ENCODE measurements at regions not wholly inside any gene's neighbourhood (a gene's known extent, or its start where the extent isn't known, plus 50 kb on each side); places are given as distances from the start of the nearest gene placed in this dataset.

DNA sequence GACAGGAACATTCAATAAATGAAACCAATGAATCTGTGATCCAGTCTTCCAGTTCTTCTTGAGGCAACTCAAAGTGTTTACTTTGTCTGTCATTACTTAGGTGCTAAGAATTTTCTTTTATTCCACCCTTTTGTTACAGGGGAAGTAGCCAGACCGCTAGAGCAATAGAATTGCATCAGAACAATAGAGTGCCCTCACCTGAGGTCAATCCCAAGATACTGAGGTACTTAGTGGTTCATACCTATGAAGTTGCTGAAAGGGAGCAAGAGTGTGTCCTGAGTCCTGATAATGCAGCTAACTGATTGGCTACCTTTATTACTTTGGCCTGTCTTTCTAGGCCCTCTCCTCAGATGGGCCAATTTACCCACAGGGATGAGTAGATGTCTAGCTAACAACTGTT is 359.4 kb upstream of the KCNH7 start:
- TF ChIP-seq ZNF274 (IDR thresholded peaks at IDR 0.05; ENCODE audit: low read depth, low read length) (no peak), YY1 (IDR thresholded peaks at IDR 0.05; ENCODE audit: insufficient read depth, insufficient read length) (no peak), SUZ12 (IDR thresholded peaks at IDR 0.05; ENCODE audit: extremely low read depth, insufficient read depth, insufficient read length) (no peak)
- H3K27me3 ChIP-seq (ENCODE audit: insufficient read depth, insufficient read length): no peaks in the 10 kb centered on the region
- no peak for DNase-seq (ENCODE audit: low read depth, low spot score)
- no peaks in the 10 kb centered on the region for H3K36me3 ChIP-seq (ENCODE audit: insufficient read depth, insufficient read length, low read length)
- H3K9me3 ChIP-seq (ENCODE audit: insufficient read depth, low read length): no peaks in the 10 kb centered on the region
- no peaks in the 10 kb centered on the region for H3K4me1 ChIP-seq (ENCODE audit: insufficient read depth, insufficient read length)
- H3K9ac ChIP-seq (ENCODE audit: insufficient read length, low read depth): no peak overlapping the region
- no peak overlapping the region for H3K4me3 ChIP-seq (ENCODE audit: insufficient read length, low read depth)

DNA sequence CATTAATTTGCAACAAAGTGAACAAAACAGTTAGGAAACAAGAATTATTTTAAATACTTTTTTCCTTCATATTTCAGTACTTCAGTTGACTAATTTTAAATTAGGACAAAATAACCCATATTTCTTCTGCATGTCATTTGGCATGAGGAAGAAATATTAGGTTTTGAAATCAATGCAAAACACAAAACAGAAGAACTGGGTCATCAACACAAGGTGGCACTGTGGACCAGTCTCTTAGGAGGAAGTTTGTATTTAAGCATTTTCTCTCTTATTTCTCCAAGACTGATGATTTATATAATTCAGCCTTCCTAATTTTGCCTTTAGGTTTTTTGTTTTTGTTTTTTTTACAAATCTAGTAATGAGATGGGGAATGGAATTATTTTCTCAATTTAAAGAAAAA is 352.8 kb upstream of the KCNH7 start:
- no peak overlapping the region for H3K9ac ChIP-seq (ENCODE audit: insufficient read length, low read depth)
- no peak for DNase-seq (ENCODE audit: low read depth, low spot score)
- H3K4me3 ChIP-seq (ENCODE audit: insufficient read length, low read depth): no peak overlapping the region
- no peaks in the 10 kb centered on the region for H3K36me3 ChIP-seq (ENCODE audit: insufficient read depth, insufficient read length, low read length)
- TF ChIP-seq ZNF274 (IDR thresholded peaks at IDR 0.05; ENCODE audit: low read depth, low read length) (no peak), YY1 (IDR thresholded peaks at IDR 0.05; ENCODE audit: insufficient read depth, insufficient read length) (no peak), SUZ12 (IDR thresholded peaks at IDR 0.05; ENCODE audit: extremely low read depth, insufficient read depth, insufficient read length) (no peak)
- no peaks in the 10 kb centered on the region for H3K4me1 ChIP-seq (ENCODE audit: insufficient read depth, insufficient read length)
- H3K27me3 ChIP-seq (ENCODE audit: insufficient read depth, insufficient read length): no peaks in the 10 kb centered on the region
- no peaks in the 10 kb centered on the region for H3K9me3 ChIP-seq (ENCODE audit: insufficient read depth, low read length)

DNA sequence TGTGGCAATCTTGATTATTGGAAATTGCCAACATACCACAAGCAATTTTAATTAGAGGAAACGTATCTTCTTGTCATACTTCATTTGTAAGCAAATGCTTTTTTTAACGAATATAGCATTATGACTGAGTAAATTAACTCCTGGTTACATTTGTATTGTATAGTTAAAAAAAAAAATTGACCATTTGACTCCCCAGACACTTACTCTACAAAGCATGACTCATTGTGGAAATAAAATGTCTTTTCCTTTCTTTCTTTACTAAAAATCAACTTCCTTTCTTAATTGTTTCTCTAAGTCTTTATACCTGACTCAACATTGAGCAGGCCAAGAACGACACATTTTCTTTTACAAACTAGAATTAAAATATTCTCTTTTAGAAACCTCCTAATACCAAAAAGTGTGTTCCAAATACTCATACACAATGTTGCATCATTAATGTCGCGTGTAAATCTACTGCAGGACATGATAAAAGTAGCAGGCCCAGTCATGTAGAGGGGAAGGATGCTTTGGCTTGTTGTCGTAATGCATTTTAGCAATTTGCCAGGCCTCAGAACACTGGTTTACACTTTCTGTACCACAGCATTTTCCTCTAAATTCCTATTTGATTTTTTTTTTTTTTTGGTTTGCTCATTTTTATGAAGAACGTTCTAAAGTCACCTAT is 349.6 kb upstream of the KCNH7 start:
- TF ChIP-seq SUZ12 (IDR thresholded peaks at IDR 0.05; ENCODE audit: extremely low read depth, insufficient read depth, insufficient read length) (no peak), YY1 (IDR thresholded peaks at IDR 0.05; ENCODE audit: insufficient read depth, insufficient read length) (no peak), ZNF274 (IDR thresholded peaks at IDR 0.05; ENCODE audit: low read depth, low read length) (no peak)
- no peak for DNase-seq (ENCODE audit: low read depth, low spot score)
- no peaks in the 10 kb centered on the region for H3K4me1 ChIP-seq (ENCODE audit: insufficient read depth, insufficient read length)
- no peak overlapping the region for H3K4me3 ChIP-seq (ENCODE audit: insufficient read length, low read depth)
- H3K27me3 ChIP-seq (ENCODE audit: insufficient read depth, insufficient read length): no peaks in the 10 kb centered on the region
- H3K9ac ChIP-seq (ENCODE audit: insufficient read length, low read depth): no peak overlapping the region
- no peaks in the 10 kb centered on the region for H3K36me3 ChIP-seq (ENCODE audit: insufficient read depth, insufficient read length, low read length)
- H3K9me3 ChIP-seq (ENCODE audit: insufficient read depth, low read length): no peaks in the 10 kb centered on the region

DNA sequence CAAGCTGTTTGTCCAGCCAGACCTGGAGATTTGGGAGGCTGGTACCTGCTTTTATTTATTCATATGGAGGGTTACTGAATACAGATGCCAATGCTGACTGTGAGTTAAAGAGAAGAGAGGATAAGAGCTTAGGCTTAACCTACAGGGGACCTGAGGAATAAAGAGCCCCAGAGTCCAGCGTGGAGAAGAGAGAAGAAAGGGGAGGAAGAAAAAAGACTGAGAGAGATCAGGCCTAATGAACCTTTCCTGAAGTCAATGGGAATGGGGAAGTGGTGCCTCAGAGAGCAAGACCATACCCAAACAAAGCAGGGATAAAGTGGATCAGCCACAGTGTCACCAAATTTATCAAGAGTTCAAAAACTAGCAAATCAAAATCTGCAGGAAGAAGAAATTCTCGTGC is 348.6 kb upstream of the KCNH7 start:
- H3K36me3 ChIP-seq (ENCODE audit: insufficient read depth, insufficient read length, low read length): no peaks in the 10 kb centered on the region
- DNase-seq (ENCODE audit: low read depth, low spot score): no peak
- no peaks in the 10 kb centered on the region for H3K4me1 ChIP-seq (ENCODE audit: insufficient read depth, insufficient read length)
- no peak overlapping the region for H3K9ac ChIP-seq (ENCODE audit: insufficient read length, low read depth)
- H3K4me3 ChIP-seq (ENCODE audit: insufficient read length, low read depth): no peak overlapping the region
- no peaks in the 10 kb centered on the region for H3K9me3 ChIP-seq (ENCODE audit: insufficient read depth, low read length)
- no peak for TF ChIP-seq YY1 (IDR thresholded peaks at IDR 0.05; ENCODE audit: insufficient read depth, insufficient read length)
- TF ChIP-seq SUZ12 (IDR thresholded peaks at IDR 0.05; ENCODE audit: extremely low read depth, insufficient read depth, insufficient read length): no peak
- no peak for TF ChIP-seq ZNF274 (IDR thresholded peaks at IDR 0.05; ENCODE audit: low read depth, low read length)
- no peaks in the 10 kb centered on the region for H3K27me3 ChIP-seq (ENCODE audit: insufficient read depth, insufficient read length)

DNA sequence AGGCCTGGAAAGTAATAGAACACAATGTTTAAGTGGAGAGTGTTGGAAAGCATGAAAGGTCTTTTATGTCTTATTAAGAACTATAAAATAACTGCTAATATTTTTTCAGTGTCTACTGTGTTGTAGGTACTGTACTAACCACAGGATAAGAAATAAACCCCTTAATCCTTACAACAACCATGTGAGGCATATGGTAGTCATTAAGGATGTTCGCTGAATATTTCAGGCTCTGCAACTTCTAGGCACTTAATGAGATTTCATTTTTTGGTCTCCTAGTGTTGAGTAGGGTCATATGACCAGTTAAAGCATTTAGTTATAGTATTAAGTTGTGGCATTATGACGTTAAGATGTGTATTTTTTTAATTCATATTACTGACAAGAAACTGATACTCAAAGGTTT is 346.6 kb upstream of the KCNH7 start:
- H3K9ac ChIP-seq (ENCODE audit: insufficient read length, low read depth): no peak overlapping the region
- H3K4me3 ChIP-seq (ENCODE audit: insufficient read length, low read depth): no peak overlapping the region

DNA sequence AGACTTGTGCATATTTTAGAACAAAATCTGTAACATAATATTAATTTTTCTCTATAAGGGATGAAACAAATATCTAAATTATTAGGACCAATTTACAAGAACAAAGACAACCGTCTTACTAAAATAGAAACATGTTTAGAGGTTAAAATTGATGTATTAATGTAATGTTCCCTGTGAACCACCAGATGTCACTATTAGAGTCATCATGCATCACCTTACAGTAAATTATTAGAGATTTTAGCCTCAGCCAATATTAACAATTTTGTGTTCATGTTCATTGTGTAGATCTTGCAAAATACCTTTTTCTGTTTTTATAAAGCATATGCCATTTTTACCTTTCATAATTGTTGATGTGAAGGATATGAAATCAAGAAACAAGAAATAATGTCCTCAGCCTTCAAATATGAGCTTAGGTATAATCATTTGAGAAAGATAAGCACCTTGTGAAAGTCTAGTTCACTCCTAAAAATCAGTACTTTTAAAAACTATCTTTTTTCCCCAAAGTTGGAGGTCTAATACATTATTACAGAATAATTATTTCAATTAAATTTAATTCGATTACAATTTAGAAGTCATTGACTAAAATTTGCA is 344.3 kb upstream of the KCNH7 start:
- no peak overlapping the region for H3K4me3 ChIP-seq (ENCODE audit: insufficient read length, low read depth)
- DNase-seq (ENCODE audit: low read depth, low spot score): no peak
- H3K27me3 ChIP-seq (ENCODE audit: insufficient read depth, insufficient read length): no peaks in the 10 kb centered on the region
- no peaks in the 10 kb centered on the region for H3K4me1 ChIP-seq (ENCODE audit: insufficient read depth, insufficient read length)
- TF ChIP-seq YY1 (IDR thresholded peaks at IDR 0.05; ENCODE audit: insufficient read depth, insufficient read length): no peak
- no peak for TF ChIP-seq SUZ12 (IDR thresholded peaks at IDR 0.05; ENCODE audit: extremely low read depth, insufficient read depth, insufficient read length)
- no peak for TF ChIP-seq ZNF274 (IDR thresholded peaks at IDR 0.05; ENCODE audit: low read depth, low read length)
- no peaks in the 10 kb centered on the region for H3K9me3 ChIP-seq (ENCODE audit: insufficient read depth, low read length)
- no peak overlapping the region for H3K9ac ChIP-seq (ENCODE audit: insufficient read length, low read depth)
- H3K36me3 ChIP-seq (ENCODE audit: insufficient read depth, insufficient read length, low read length): no peaks in the 10 kb centered on the region

More for the DNA sequence above, 346.6 kb upstream of the KCNH7 start:
- H3K27me3 ChIP-seq (ENCODE audit: insufficient read depth, insufficient read length): no peaks in the 10 kb centered on the region
- H3K9me3 ChIP-seq (ENCODE audit: insufficient read depth, low read length): no peaks in the 10 kb centered on the region
- TF ChIP-seq YY1 (IDR thresholded peaks at IDR 0.05; ENCODE audit: insufficient read depth, insufficient read length) (no peak), ZNF274 (IDR thresholded peaks at IDR 0.05; ENCODE audit: low read depth, low read length) (no peak), SUZ12 (IDR thresholded peaks at IDR 0.05; ENCODE audit: extremely low read depth, insufficient read depth, insufficient read length) (no peak)
- no peaks in the 10 kb centered on the region for H3K36me3 ChIP-seq (ENCODE audit: insufficient read depth, insufficient read length, low read length)
- no peak for DNase-seq (ENCODE audit: low read depth, low spot score)
- H3K4me1 ChIP-seq (ENCODE audit: insufficient read depth, insufficient read length): no peaks in the 10 kb centered on the region

DNA sequence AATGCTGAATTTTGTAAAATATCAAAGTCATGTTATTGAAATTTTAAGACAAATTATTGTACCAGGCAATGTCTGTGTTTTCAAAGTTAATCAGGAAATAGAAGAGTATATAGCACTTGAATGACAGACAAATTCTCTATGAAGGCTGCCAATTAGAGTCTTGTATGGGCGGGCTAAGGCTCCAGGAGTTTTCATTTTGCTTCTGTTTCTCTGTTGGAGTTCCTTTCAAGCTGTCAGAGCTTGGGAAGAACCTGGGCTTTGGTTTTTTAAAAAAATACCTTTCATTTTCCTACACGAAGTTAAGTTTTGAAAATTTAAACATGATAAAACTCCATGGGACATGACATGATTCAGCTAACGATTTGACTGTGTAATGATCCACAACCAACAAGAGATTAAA is 339.0 kb upstream of the KCNH7 start:
- no peak for DNase-seq (ENCODE audit: low read depth, low spot score)
- no peak overlapping the region for H3K4me3 ChIP-seq (ENCODE audit: insufficient read length, low read depth)
- no peaks in the 10 kb centered on the region for H3K36me3 ChIP-seq (ENCODE audit: insufficient read depth, insufficient read length, low read length)
- H3K4me1 ChIP-seq (ENCODE audit: insufficient read depth, insufficient read length): no peaks in the 10 kb centered on the region
- H3K9me3 ChIP-seq (ENCODE audit: insufficient read depth, low read length): no peaks in the 10 kb centered on the region
- H3K27me3 ChIP-seq (ENCODE audit: insufficient read depth, insufficient read length): no peaks in the 10 kb centered on the region
- no peak for TF ChIP-seq SUZ12 (IDR thresholded peaks at IDR 0.05; ENCODE audit: extremely low read depth, insufficient read depth, insufficient read length)
- TF ChIP-seq ZNF274 (IDR thresholded peaks at IDR 0.05; ENCODE audit: low read depth, low read length): no peak
- no peak for TF ChIP-seq YY1 (IDR thresholded peaks at IDR 0.05; ENCODE audit: insufficient read depth, insufficient read length)
- no peak overlapping the region for H3K9ac ChIP-seq (ENCODE audit: insufficient read length, low read depth)
